OCI-LY3 (cell line): ENCODE measurements at regions not wholly inside any gene's neighbourhood (a gene's known extent, or its start where the extent isn't known, plus 50 kb on each side); places are given as distances from the start of the nearest gene placed in this dataset.

ENCODE experiments used
- EZH2phosphoT487 ChIP-seq: fragments of 200-600 bp; shearing (Covaris generic); IDR thresholded peaks from 2 replicates; pipeline ENCODE4 v1.6.1; 2018; ENCODE audit warnings: antibody characterized with exemption, mixed run types, low read depth
- TF ChIP-seq, protein P1 (sequence below): fragments of 200-600, 300-600 bp; sonication (generic); IDR thresholded peaks from 2 replicates; pipeline ENCODE4 v1.5.1; 2014; ENCODE audit warnings: antibody characterized with exemption, low read length, low read depth

DNA sequence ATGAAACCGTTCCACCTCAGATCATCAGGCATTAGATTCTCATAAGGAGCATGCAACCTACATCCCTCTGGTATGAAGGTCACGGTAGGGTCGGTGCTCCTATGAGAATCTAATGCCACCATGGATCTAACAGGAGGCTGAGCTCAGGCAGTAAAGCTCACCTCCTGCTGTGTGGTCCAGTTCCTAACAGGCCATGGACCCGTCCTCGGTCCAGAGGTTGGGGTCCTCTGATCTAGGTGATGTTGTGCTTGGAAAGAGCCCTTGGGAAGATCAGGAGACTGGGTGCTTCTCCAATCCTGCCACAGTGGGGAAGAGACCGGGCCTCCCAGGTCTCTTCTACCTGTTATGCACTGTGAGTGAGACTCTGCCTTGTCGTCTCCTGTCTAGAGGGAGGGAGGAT, 104.6 kb downstream of the ACKR3 start:
- TF ChIP-seq, protein P1, sequence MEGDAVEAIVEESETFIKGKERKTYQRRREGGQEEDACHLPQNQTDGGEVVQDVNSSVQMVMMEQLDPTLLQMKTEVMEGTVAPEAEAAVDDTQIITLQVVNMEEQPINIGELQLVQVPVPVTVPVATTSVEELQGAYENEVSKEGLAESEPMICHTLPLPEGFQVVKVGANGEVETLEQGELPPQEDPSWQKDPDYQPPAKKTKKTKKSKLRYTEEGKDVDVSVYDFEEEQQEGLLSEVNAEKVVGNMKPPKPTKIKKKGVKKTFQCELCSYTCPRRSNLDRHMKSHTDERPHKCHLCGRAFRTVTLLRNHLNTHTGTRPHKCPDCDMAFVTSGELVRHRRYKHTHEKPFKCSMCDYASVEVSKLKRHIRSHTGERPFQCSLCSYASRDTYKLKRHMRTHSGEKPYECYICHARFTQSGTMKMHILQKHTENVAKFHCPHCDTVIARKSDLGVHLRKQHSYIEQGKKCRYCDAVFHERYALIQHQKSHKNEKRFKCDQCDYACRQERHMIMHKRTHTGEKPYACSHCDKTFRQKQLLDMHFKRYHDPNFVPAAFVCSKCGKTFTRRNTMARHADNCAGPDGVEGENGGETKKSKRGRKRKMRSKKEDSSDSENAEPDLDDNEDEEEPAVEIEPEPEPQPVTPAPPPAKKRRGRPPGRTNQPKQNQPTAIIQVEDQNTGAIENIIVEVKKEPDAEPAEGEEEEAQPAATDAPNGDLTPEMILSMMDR: no peak
- TF ChIP-seq EZH2phosphoT487: no peak
